ENCODE measurements at regions not wholly inside any gene's neighbourhood (a gene's known extent, or its start where the extent isn't known, plus 50 kb on each side); places are given as distances from the start of the nearest gene placed in this dataset.

- no peak for TF ChIP-seq CTCF (conservative IDR thresholded peaks at IDR 0.05 in 1 of 2, IDR thresholded peaks at IDR 0.05 in 1 of 2; ENCODE audit: low read depth in 1 of 2, low read length in 2 of 2)
- no peak for TF ChIP-seq EZH2 (IDR thresholded peaks at IDR 0.05; ENCODE audit: low read length, missing control alignments)
Measured at GRCh38 chr5:18850216-18850615, 1137.8 kb downstream of the CDH18 start.
